Right forelimb (tissue), 1 donor: ENCODE measurements at regions not wholly inside any gene's neighbourhood (a gene's known extent, or its start where the extent isn't known, plus 50 kb on each side); places are given as distances from the start of the nearest gene placed in this dataset.

Source experiments
- DNase-seq: peaks from one replicate; pipeline ENCODE4 v3.0.0-alpha.2; 2018

- DNase-seq = no peak
These were observed 364.4 kb downstream of the CXCL12 start for GRCh38 chr10:44020322-44021111.

GRCh38 chr10:44017483-44018145 lies 367.3 kb downstream of the CXCL12 start:
- no peak for DNase-seq

- DNase-seq = no peak
These were observed 368.1 kb downstream of the CXCL12 start for GRCh38 chr10:44016589-44017482.

GRCh38 chr10:44015702-44016500 lies 367.2 kb upstream of the ZNF32 start:
- DNase-seq = no peak

- no peak for DNase-seq
These were observed 366.1 kb upstream of the ZNF32 start for GRCh38 chr10:44014644-44015250.

- no peak for DNase-seq
These were observed 365.3 kb upstream of the ZNF32 start for GRCh38 chr10:44013981-44014380.

- DNase-seq = no peak
These were observed 364.2 kb upstream of the ZNF32 start for GRCh38 chr10:44012921-44013320.

- DNase-seq = no peak
These were observed 362.9 kb upstream of the ZNF32 start for GRCh38 chr10:44011603-44011981.

GRCh38 chr10:44010873-44011602 lies 362.4 kb upstream of the ZNF32 start:
- DNase-seq = no peak

GRCh38 chr10:44009891-44010632 lies 361.4 kb upstream of the ZNF32 start:
- DNase-seq = no peak

- no peak for DNase-seq
These were observed 360.4 kb upstream of the ZNF32 start for GRCh38 chr10:44008917-44009709.

- DNase-seq = no peak
These were observed 359.7 kb upstream of the ZNF32 start for GRCh38 chr10:44008270-44008916.

- DNase-seq = no peak
These were observed 358.1 kb upstream of the ZNF32 start for GRCh38 chr10:44006771-44007170.

- no peak for DNase-seq
These were observed 357.1 kb upstream of the ZNF32 start for GRCh38 chr10:44005788-44006099.

GRCh38 chr10:44004913-44005787 lies 356.5 kb upstream of the ZNF32 start:
- DNase-seq = no peak

- no peak for DNase-seq
These were observed 349.5 kb upstream of the ZNF32 start for GRCh38 chr10:43998021-43998809.

- DNase-seq = no peak
These were observed 348.6 kb upstream of the ZNF32 start for GRCh38 chr10:43997330-43997729.

- DNase-seq = no peak
These were observed 345.9 kb upstream of the ZNF32 start for GRCh38 chr10:43994539-43994938.
